ENCODE measurements at regions not wholly inside any gene's neighbourhood (a gene's known extent, or its start where the extent isn't known, plus 50 kb on each side); places are given as distances from the start of the nearest gene placed in this dataset.

- TF ChIP-seq POLR2A (IDR thresholded peaks at IDR 0.05; ENCODE audit: low read depth, low read length) (no peak), POLR2AphosphoS5 (IDR thresholded peaks at IDR 0.05; ENCODE audit: insufficient read depth, low read depth, low read length) (no peak), CTCF (IDR thresholded peaks at IDR 0.05; ENCODE audit: extremely low read depth in 1 of 2, insufficient read depth in 1 of 2, low read depth in 1 of 2, low read length in 2 of 2) (no peak), EZH2 (IDR thresholded peaks at IDR 0.05; ENCODE audit: borderline replicate concordance, low read depth, low read length, severe bottlenecking) (no peak), MYC (IDR thresholded peaks at IDR 0.05; ENCODE audit: low read depth, low read length) (no peak), FOS (IDR thresholded peaks at IDR 0.05; ENCODE audit: borderline replicate concordance, insufficient read depth, low read length) (no peak)
Observed at GRCh38 chr9:105966834-105967233, 272.5 kb downstream of the TMEM38B start.
